NCI-H1694 treated with DMSO at 0.1 percent for 48 hours (cell line): ENCODE measurements at regions not wholly inside any gene's neighbourhood (a gene's known extent, or its start where the extent isn't known, plus 50 kb on each side); places are given as distances from the start of the nearest gene placed in this dataset.
A peak's percentile ranks its signal among the peaks of the same experiment; 100 is the strongest.
"Not testable (repeated sequence)": the region's sequence is repeated elsewhere in the genome, so short reads cannot be mapped to it uniquely, and the experiment has no call there.

ENCODE experiments used
- DNase-seq: peaks from one replicate; lab custom pipeline; 2025; lab: John Stamatoyannopoulos, UW

GRCh38 chr6:67047996-67048395 is 1341.0 kb upstream of the EYS start:
- DNase-seq, result no peak

- no peak for DNase-seq
These were observed 1338.0 kb upstream of the EYS start for GRCh38 chr6:67045076-67045475.

- no peak for DNase-seq
These were observed 1324.4 kb upstream of the EYS start for GRCh38 chr6:67031451-67031850.

GRCh38 chr6:67030861-67031260 is 1323.8 kb upstream of the EYS start:
- DNase-seq, result no peak

- no peak for DNase-seq
These were observed 1310.0 kb upstream of the EYS start for GRCh38 chr6:67016921-67017460.

- DNase-seq, result no peak
These were observed 1304.4 kb upstream of the EYS start for GRCh38 chr6:67011441-67011840.

GRCh38 chr6:67009818-67010217 is 1302.8 kb upstream of the EYS start:
- no peak for DNase-seq

- no peak for DNase-seq
These were observed 1296.8 kb upstream of the EYS start for GRCh38 chr6:67003844-67004243.

GRCh38 chr6:67000121-67000520 is 1293.1 kb upstream of the EYS start:
- no peak for DNase-seq

GRCh38 chr6:66997579-66997978 is 1290.6 kb upstream of the EYS start:
- DNase-seq, result not testable (repeated sequence)

GRCh38 chr6:66995669-66996068 is 1288.6 kb upstream of the EYS start:
- DNase-seq, result no peak

GRCh38 chr6:66993708-66994107 is 1286.7 kb upstream of the EYS start:
- not testable (repeated sequence) for DNase-seq

- peak; percentile 3 for DNase-seq
These were observed 1286.2 kb upstream of the EYS start for GRCh38 chr6:66993272-66993671.

- DNase-seq, result no peak
These were observed 1285.6 kb upstream of the EYS start for GRCh38 chr6:66992660-66993059.

GRCh38 chr6:66986940-66987339 is 1279.9 kb upstream of the EYS start:
- no peak for DNase-seq

- DNase-seq, result no peak
These were observed 1278.8 kb upstream of the EYS start for GRCh38 chr6:66985816-66986215.

GRCh38 chr6:66970373-66970772 is 1263.3 kb upstream of the EYS start:
- no peak for DNase-seq

GRCh38 chr6:66965227-66965626 is 1258.2 kb upstream of the EYS start:
- DNase-seq, result no peak

- DNase-seq, result no peak
These were observed 1257.2 kb upstream of the EYS start for GRCh38 chr6:66964216-66964615.

- no peak for DNase-seq
These were observed 1255.1 kb upstream of the EYS start for GRCh38 chr6:66962082-66962481.

- no peak for DNase-seq
These were observed 1254.2 kb upstream of the EYS start for GRCh38 chr6:66961191-66961590.

- no peak for DNase-seq
These were observed 1242.2 kb upstream of the EYS start for GRCh38 chr6:66949191-66949661.

GRCh38 chr6:66948106-66948505 is 1241.1 kb upstream of the EYS start:
- DNase-seq, result no peak

GRCh38 chr6:66940003-66940402 is 1233.0 kb upstream of the EYS start:
- DNase-seq, result peak; percentile 78

- DNase-seq, result no peak
These were observed 1230.2 kb upstream of the EYS start for GRCh38 chr6:66937180-66937579.
